ENCODE measurements at regions not wholly inside any gene's neighbourhood (a gene's known extent, or its start where the extent isn't known, plus 50 kb on each side); places are given as distances from the start of the nearest gene placed in this dataset.

DNA sequence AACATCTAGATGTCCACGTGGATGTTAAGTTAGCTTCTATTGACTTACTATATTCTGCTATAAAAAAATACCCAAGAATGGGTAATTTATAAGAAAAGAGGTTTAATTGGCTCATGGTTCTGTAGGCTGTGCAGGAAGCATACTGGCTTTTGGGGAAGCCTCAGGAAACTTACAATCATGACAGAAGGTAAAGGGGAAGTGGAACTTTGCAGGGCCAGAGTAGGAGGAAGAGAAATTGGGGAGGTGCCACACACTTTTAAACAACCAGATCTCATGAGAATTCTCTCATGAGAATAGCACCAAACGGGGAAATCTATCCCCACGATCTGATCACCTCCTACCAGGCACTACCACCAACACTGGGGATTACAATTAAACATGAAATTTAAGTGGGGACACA, 689.3 kb downstream of the METTL15 start:
- ChIA-PET POLR2A (no interaction called here), CTCF (no interaction called here)
- Histone ChIP-seq H3K4me1 (ENCODE audit: control insufficient read depth, insufficient read depth, low read length) (no peaks in the 10 kb centered on the region), H3K27me3 (ENCODE audit: control insufficient read depth, insufficient read depth, low read length) (no peaks in the 10 kb centered on the region), H3K36me3 (ENCODE audit: control insufficient read depth, insufficient read depth, low read length) (no peaks in the 10 kb centered on the region), H3K9me3 (ENCODE audit: control insufficient read depth, insufficient read depth, low read depth, low read length) (no peaks in the 10 kb centered on the region), H3K4me3 (ENCODE audit: low read depth in 2 of 2, low read length in 2 of 2) (no peak overlapping the region), H3K27ac (ENCODE audit: low read length) (no peak overlapping the region)
- intact Hi-C loops (cut with micrococcal nuclease; ENCODE audit: unreplicated experiment) (no loop called here), in situ Hi-C loops (cut with HindIII; ENCODE audit: low pct_unique_long_range_greater_than_20kb, low sequenced_read_pairs) (no loop called here)
- ATAC-seq (no peak), DNase-seq (ENCODE audit: low read depth, low spot score) (no peak)
- no TSS peak for BruUV-seq (replicated peaks)
- TF ChIP-seq, protein P1, sequence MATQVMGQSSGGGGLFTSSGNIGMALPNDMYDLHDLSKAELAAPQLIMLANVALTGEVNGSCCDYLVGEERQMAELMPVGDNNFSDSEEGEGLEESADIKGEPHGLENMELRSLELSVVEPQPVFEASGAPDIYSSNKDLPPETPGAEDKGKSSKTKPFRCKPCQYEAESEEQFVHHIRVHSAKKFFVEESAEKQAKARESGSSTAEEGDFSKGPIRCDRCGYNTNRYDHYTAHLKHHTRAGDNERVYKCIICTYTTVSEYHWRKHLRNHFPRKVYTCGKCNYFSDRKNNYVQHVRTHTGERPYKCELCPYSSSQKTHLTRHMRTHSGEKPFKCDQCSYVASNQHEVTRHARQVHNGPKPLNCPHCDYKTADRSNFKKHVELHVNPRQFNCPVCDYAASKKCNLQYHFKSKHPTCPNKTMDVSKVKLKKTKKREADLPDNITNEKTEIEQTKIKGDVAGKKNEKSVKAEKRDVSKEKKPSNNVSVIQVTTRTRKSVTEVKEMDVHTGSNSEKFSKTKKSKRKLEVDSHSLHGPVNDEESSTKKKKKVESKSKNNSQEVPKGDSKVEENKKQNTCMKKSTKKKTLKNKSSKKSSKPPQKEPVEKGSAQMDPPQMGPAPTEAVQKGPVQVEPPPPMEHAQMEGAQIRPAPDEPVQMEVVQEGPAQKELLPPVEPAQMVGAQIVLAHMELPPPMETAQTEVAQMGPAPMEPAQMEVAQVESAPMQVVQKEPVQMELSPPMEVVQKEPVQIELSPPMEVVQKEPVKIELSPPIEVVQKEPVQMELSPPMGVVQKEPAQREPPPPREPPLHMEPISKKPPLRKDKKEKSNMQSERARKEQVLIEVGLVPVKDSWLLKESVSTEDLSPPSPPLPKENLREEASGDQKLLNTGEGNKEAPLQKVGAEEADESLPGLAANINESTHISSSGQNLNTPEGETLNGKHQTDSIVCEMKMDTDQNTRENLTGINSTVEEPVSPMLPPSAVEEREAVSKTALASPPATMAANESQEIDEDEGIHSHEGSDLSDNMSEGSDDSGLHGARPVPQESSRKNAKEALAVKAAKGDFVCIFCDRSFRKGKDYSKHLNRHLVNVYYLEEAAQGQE (IDR thresholded peaks at IDR 0.05; ENCODE audit: insufficient read depth in 1 of 2, low read depth in 2 of 2, low read length in 1 of 2) = no peak

DNA sequence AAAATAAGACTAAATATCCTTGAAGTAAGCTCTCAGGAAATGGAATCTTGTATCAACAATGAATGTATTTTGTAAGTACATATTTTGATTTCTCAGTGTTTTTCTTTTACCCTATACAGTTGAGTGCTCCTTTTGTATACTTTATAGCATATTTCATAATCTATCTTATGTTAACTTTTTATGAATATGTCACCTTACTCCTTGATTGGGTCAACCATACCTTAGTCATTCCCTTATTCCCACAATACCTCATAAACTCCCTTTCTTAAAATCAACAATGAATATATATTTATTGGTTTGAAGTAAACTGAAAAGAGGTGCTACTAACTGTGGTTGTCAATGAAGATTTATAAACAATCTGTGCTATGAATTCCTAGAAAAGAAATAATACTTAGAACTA, 686.2 kb downstream of the METTL15 start:
- in situ Hi-C loops (cut with HindIII; ENCODE audit: low pct_unique_long_range_greater_than_20kb, low sequenced_read_pairs) = no loop called here
- no peak for ATAC-seq
- intact Hi-C loops (cut with micrococcal nuclease; ENCODE audit: unreplicated experiment) = no loop called here
- Histone ChIP-seq H3K36me3 (ENCODE audit: control insufficient read depth, insufficient read depth, low read length) (no peaks in the 10 kb centered on the region), H3K9me3 (ENCODE audit: control insufficient read depth, insufficient read depth, low read depth, low read length) (no peaks in the 10 kb centered on the region), H3K4me1 (ENCODE audit: control insufficient read depth, insufficient read depth, low read length) (no peaks in the 10 kb centered on the region), H3K27me3 (ENCODE audit: control insufficient read depth, insufficient read depth, low read length) (no peaks in the 10 kb centered on the region), H3K27ac (ENCODE audit: low read length) (no peak overlapping the region), H3K4me3 (ENCODE audit: low read depth in 2 of 2, low read length in 2 of 2) (no peak overlapping the region)
- DNase-seq (ENCODE audit: low read depth, low spot score) = no peak
- BruUV-seq (replicated peaks) = no TSS peak
- TF ChIP-seq POLR2AphosphoS5 (IDR thresholded peaks at IDR 0.05; ENCODE audit: low read depth, low read length) (no peak), SIN3A (IDR thresholded peaks at IDR 0.05; ENCODE audit: borderline replicate concordance, insufficient read depth, low read depth, low read length) (no peak), TCF7L2 (IDR thresholded peaks at IDR 0.05; ENCODE audit: low read depth, low read length) (no peak)
- TF ChIP-seq, protein P2, sequence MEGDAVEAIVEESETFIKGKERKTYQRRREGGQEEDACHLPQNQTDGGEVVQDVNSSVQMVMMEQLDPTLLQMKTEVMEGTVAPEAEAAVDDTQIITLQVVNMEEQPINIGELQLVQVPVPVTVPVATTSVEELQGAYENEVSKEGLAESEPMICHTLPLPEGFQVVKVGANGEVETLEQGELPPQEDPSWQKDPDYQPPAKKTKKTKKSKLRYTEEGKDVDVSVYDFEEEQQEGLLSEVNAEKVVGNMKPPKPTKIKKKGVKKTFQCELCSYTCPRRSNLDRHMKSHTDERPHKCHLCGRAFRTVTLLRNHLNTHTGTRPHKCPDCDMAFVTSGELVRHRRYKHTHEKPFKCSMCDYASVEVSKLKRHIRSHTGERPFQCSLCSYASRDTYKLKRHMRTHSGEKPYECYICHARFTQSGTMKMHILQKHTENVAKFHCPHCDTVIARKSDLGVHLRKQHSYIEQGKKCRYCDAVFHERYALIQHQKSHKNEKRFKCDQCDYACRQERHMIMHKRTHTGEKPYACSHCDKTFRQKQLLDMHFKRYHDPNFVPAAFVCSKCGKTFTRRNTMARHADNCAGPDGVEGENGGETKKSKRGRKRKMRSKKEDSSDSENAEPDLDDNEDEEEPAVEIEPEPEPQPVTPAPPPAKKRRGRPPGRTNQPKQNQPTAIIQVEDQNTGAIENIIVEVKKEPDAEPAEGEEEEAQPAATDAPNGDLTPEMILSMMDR (IDR thresholded peaks at IDR 0.05) = no peak
- TF ChIP-seq, protein P1 (IDR thresholded peaks at IDR 0.05; ENCODE audit: insufficient read depth in 1 of 2, low read depth in 2 of 2, low read length in 1 of 2) = no peak
- ChIA-PET POLR2A (no interaction called here), CTCF (no interaction called here)
